ENCODE measurements at regions not wholly inside any gene's neighbourhood (a gene's known extent, or its start where the extent isn't known, plus 50 kb on each side); places are given as distances from the start of the nearest gene placed in this dataset.

GRCh38 chr1:199667089-199667488 is 360.4 kb upstream of the NR5A2 start (continued):
- TF ChIP-seq MEF2B (IDR thresholded peaks at IDR 0.05; ENCODE audit: partially characterized antibody, poor library complexity, severe bottlenecking) = no peak
- no peak for TF ChIP-seq RAD51 (IDR thresholded peaks at IDR 0.05)
- TF ChIP-seq RFX5 (IDR thresholded peaks at IDR 0.05; ENCODE audit: low read depth, low read length) = no peak
- TF ChIP-seq HDGF (IDR thresholded peaks at IDR 0.05) = no peak
- TF ChIP-seq RELB (IDR thresholded peaks at IDR 0.05; ENCODE audit: low read depth) = no peak
- TF ChIP-seq BMI1 (IDR thresholded peaks at IDR 0.05; ENCODE audit: borderline replicate concordance) = no peak

GRCh38 chr1:199669916-199670315 is 357.6 kb upstream of the NR5A2 start:
- no peak for FAIRE-seq
- CTCF ChIA-PET = no interaction called here

More at GRCh38 chr1:199669916-199670315, 357.6 kb upstream of the NR5A2 start:
- no peak for ATAC-seq
- Histone ChIP-seq H2AFZ (ENCODE audit: control insufficient read depth, low read depth, low read length) (no peak overlapping the region), H3K9me3 (replicated peaks; ENCODE audit: control insufficient read depth, insufficient read depth, low read length) (no peaks in the 10 kb centered on the region; the same call in 2 of the 3 replicates), H3K79me2 (ENCODE audit: control insufficient read depth, insufficient read depth, low read length) (no peaks in the 10 kb centered on the region), H3K27me3 (replicated peaks in 1 of 2; ENCODE audit: control insufficient read depth in 2 of 2, insufficient read depth in 2 of 2, low read length in 1 of 2) (no peaks in the 10 kb centered on the region), H3K27ac (ENCODE audit: control insufficient read depth, insufficient read depth) (no peak overlapping the region), H3K4me3 (no peak overlapping the region), H3K9ac (ENCODE audit: control insufficient read depth, insufficient read depth, low read length) (no peak overlapping the region), H3K36me3 (ENCODE audit: control insufficient read depth in 2 of 2, insufficient read depth in 2 of 2, low read length in 1 of 2) (no peaks in the 10 kb centered on the region), H3K4me1 (ENCODE audit: control insufficient read depth, insufficient read depth, low read length) (no peaks in the 10 kb centered on the region), H4K20me1 (ENCODE audit: control insufficient read depth, insufficient read depth) (no peaks in the 10 kb centered on the region), H3K4me2 (ENCODE audit: control insufficient read depth, insufficient read depth) (no peak overlapping the region)
- TF ChIP-seq STAT3 (IDR thresholded peaks at IDR 0.05; ENCODE audit: low read depth, low read length) (no peak), SIX5 (IDR thresholded peaks at IDR 0.05; ENCODE audit: low read depth, low read length, severe bottlenecking) (no peak), MTA3 (IDR thresholded peaks at IDR 0.05; ENCODE audit: borderline replicate concordance, low read length) (no peak), BACH1 (IDR thresholded peaks at IDR 0.05; ENCODE audit: borderline replicate concordance) (no peak), POLR2A (IDR thresholded peaks at IDR 0.05; ENCODE audit: low read depth, low read length) (no peak), ZBED1 (IDR thresholded peaks at IDR 0.05; ENCODE audit: borderline replicate concordance) (no peak), BHLHE40 (IDR thresholded peaks at IDR 0.05; ENCODE audit: borderline replicate concordance in 1 of 2, low read depth in 2 of 2, low read length in 1 of 2) (no peak), CHD4 (IDR thresholded peaks at IDR 0.05) (no peak), IRF3 (IDR thresholded peaks at IDR 0.05) (no peak), CBX3 (IDR thresholded peaks at IDR 0.05; ENCODE audit: borderline replicate concordance, low read depth) (no peak), GABPA (IDR thresholded peaks at IDR 0.05; ENCODE audit: low read depth) (no peak), CREB1 (IDR thresholded peaks at IDR 0.05; ENCODE audit: low read depth) (no peak), NFYA (IDR thresholded peaks at IDR 0.05; ENCODE audit: borderline replicate concordance, low read depth, low read length) (no peak), MYB (IDR thresholded peaks at IDR 0.05; ENCODE audit: borderline replicate concordance, low read depth, low read length) (no peak), YY1 (IDR thresholded peaks at IDR 0.05; ENCODE audit: low read depth, low read length) (no peak)
- in situ Hi-C loops (cut with MboI) (no loop called here), intact Hi-C loops (cut with micrococcal nuclease; ENCODE audit: unreplicated experiment) (no loop called here)
- ChIA-PET POLR2A (no interaction called here), RAD21 (ENCODE audit: unreplicated experiment) (no interaction called here), SMC1A (ENCODE audit: uncharacterized antibody, unreplicated experiment) (no interaction called here)
- DNase-seq (ENCODE audit: low read depth, low spot score) = no peak
- BruUV-seq (replicated peaks) = no TSS peak
